C4-2B (cell line): ENCODE measurements at regions not wholly inside any gene's neighbourhood (a gene's known extent, or its start where the extent isn't known, plus 50 kb on each side); places are given as distances from the start of the nearest gene placed in this dataset.
"Not testable (repeated sequence)": the region's sequence is repeated elsewhere in the genome, so short reads cannot be mapped to it uniquely, and the experiment has no call there.

Source experiments
- CTCF ChIP-seq: fragments of 450-650 bp; conservative IDR thresholded peaks from 2 replicates; pipeline ENCODE4 v1.5.1; 2017; ENCODE audit warnings: mild to moderate bottlenecking
- ZFX ChIP-seq: fragments of 450-650 bp; IDR thresholded peaks from 2 replicates; pipeline ENCODE4 v1.6.1; 2017

- not testable (repeated sequence) for TF ChIP-seq CTCF, ZFX
Measured at GRCh38 chr18:35856721-35857120, 115.8 kb upstream of the RMP24 start.
